ENCODE measurements at regions not wholly inside any gene's neighbourhood (a gene's known extent, or its start where the extent isn't known, plus 50 kb on each side); places are given as distances from the start of the nearest gene placed in this dataset.

GRCh38 chr11:33952805-33953204 is 60.9 kb upstream of the LMO2 start (continued):
- TF ChIP-seq ZNF263 (CRISPR knock-in tag; IDR thresholded peaks at IDR 0.05; ENCODE audit: borderline replicate concordance) (no peak), SREBF2 (CRISPR knock-in tag; IDR thresholded peaks at IDR 0.05) (no peak), NBN (IDR thresholded peaks at IDR 0.05; ENCODE audit: low read depth) (no peak), NFIC (IDR thresholded peaks at IDR 0.05) (0 out of 2 replicates have a peak, but pooled peaks have one; percentile 24), HBP1 (CRISPR knock-in tag; IDR thresholded peaks at IDR 0.05) (no peak), CBFB (CRISPR knock-in tag; IDR thresholded peaks at IDR 0.05) (no peak), NFXL1 (CRISPR knock-in tag; IDR thresholded peaks at IDR 0.05) (no peak), POLR2H (tag; IDR thresholded peaks at IDR 0.05; ENCODE audit: low read depth) (no peak), POLR2AphosphoS2 (IDR thresholded peaks at IDR 0.05; ENCODE audit: low read length) (no peak), FIP1L1 (IDR thresholded peaks at IDR 0.05; ENCODE audit: low read depth, low read length, poor library complexity, severe bottlenecking) (no peak), TFAP4 (CRISPR knock-in tag; IDR thresholded peaks at IDR 0.05; ENCODE audit: borderline replicate concordance) (no peak), SRF (CRISPR knock-in tag; IDR thresholded peaks at IDR 0.05) (no peak), HCFC1 (IDR thresholded peaks at IDR 0.05; ENCODE audit: low read depth, low read length) (no peak), ZNF407 (IDR thresholded peaks at IDR 0.05; ENCODE audit: low read depth) (no peak), ZKSCAN1 (IDR thresholded peaks at IDR 0.05; ENCODE audit: low read depth, low read length) (no peak), GTF2F1 (IDR thresholded peaks at IDR 0.05; ENCODE audit: low read depth, low read length) (no peak), NFATC3 (IDR thresholded peaks at IDR 0.05) (no peak)

All from K562 (cell line).